Motor neuron (in vitro differentiated cells): ENCODE measurements at regions not wholly inside any gene's neighbourhood (a gene's known extent, or its start where the extent isn't known, plus 50 kb on each side); places are given as distances from the start of the nearest gene placed in this dataset.

ENCODE experiments used
- ATAC-seq, 8 experiments: fragments of 200-7000 bp; cut with Tn5 transposase; replicated peaks in 6 of 8; 2 replicates each; pipeline ENCODE4 v1.8.0; 2021; ENCODE audit warnings: mild to moderate bottlenecking in 8 of 8, moderate library complexity in 8 of 8
- H3K27ac ChIP-seq, 2 donors: fragments of 250-450 bp; sonication (Bioruptor Pico); 2 replicates each; pipeline ENCODE4 v1.9.0; 2021; ENCODE audit warnings: antibody characterized with exemption in 2 of 2, mild to moderate bottlenecking in 2 of 2, moderate library complexity in 1 of 2
- H3K4me1 ChIP-seq, 2 donors: fragments of 250-450 bp; sonication (Bioruptor Pico); replicated peaks in 1 of 2; 2 replicates each; pipeline ENCODE4 v1.6.1; 2021; ENCODE audit warnings: antibody characterized with exemption in 2 of 2, mild to moderate bottlenecking in 2 of 2, moderate library complexity in 1 of 2
- H3K4me3 ChIP-seq, 5 donors: fragments of 250-450 bp; sonication (Bioruptor Pico); 2 replicates each; pipeline ENCODE4 v1.9.0; 2021; ENCODE audit warnings: antibody characterized with exemption in 5 of 5, mild to moderate bottlenecking in 5 of 5, moderate library complexity in 4 of 5
- WGBS, 10 experiments: fragments of 450-650 bp; shearing (Covaris generic); methylation state at CpG; one replicate each; pipeline ENCODE4 v1.0.0; 2022; 5-methylcytosine and 5-hydroxymethylcytosine counted together
- in situ Hi-C, 9 experiments: fragments of 400-800 bp; cut with MboI; loops; one replicate each; pipeline ENCODE4 v1.15.0; 2021; ENCODE audit warnings: low sequenced_read_pairs in 9 of 9, low pct_unique_long_range_greater_than_20kb in 2 of 9; ENCODE audit not compliant: unreplicated experiment in 9 of 9

GRCh38 chr21:35258521-35258920 lies 209.4 kb upstream of the RUNX1 start:
- Histone ChIP-seq H3K27ac (no peak overlapping the region), H3K4me3 (no peak overlapping the region), H3K4me1 (peaks cover 6 to 13% of the 10 kb centered on the region in 2 donors)
- in situ Hi-C loops: loop anchor here in 1 of 9 experiments (25.0 kb wide), 1 partner anchor 371 kb away; no protein-coding TSS in a partner anchor
- ATAC-seq: no peak
- 79 to 97% (median 88%) methylated on average over 3 to 6 of the region's 6 CpGs; no CpG with 5 or more reads in 1 of the 10 experiments for WGBS, 10 experiments

GRCh38 chr21:35257413-35257812 lies 208.3 kb upstream of the RUNX1 start:
- Histone ChIP-seq H3K27ac (no peak overlapping the region), H3K4me1 (peaks cover 6 to 15% of the 10 kb centered on the region in 2 donors), H3K4me3 (no peak overlapping the region)
- in situ Hi-C loops: loop anchor here in 1 of 9 experiments (25.0 kb wide), 1 partner anchor 370 kb away; no protein-coding TSS in a partner anchor
- ATAC-seq: peak; percentile 36 to 74 (median 52)
- WGBS, 10 experiments: 0 to 100% (median 20%) methylated on average over 1 to 2 of the region's 2 CpGs; no CpG with 5 or more reads in 2 of the 10 experiments

- WGBS, 10 experiments: 8 to 100% (median 67%) methylated on average over 1 to 9 of the region's 10 CpGs; no CpG with 5 or more reads in 1 of the 10 experiments
- H3K4me3 ChIP-seq: no peak overlapping the region
- peak; percentile 70 to 97 (median 80) for ATAC-seq
These were observed 207.4 kb upstream of the RUNX1 start for GRCh38 chr21:35256468-35256988.

GRCh38 chr21:35254765-35255138 lies 205.7 kb upstream of the RUNX1 start:
- H3K4me3 ChIP-seq: no peak overlapping the region
- ATAC-seq: no peak
- peaks cover 6 to 15% of the 10 kb centered on the region in 2 donors for H3K4me1 ChIP-seq
- WGBS, 10 experiments: 55 to 100% (median 70%) methylated on average over 1 to 2 of the region's 2 CpGs; no CpG with 5 or more reads in 1 of the 10 experiments
- in situ Hi-C loops: loop anchor here in 1 of 9 experiments (25.0 kb wide), 1 partner anchor 367 kb away; no protein-coding TSS in a partner anchor
- no peak overlapping the region for H3K27ac ChIP-seq

More at GRCh38 chr21:35256468-35256988, 207.4 kb upstream of the RUNX1 start:
- in situ Hi-C loops: loop anchor here in 1 of 9 experiments (25.0 kb wide), 1 partner anchor 369 kb away; no protein-coding TSS in a partner anchor
- H3K4me1 ChIP-seq: peaks cover 6 to 15% of the 10 kb centered on the region in 2 donors
- H3K27ac ChIP-seq: no peak overlapping the region

- peak in 6 of 8 experiments; percentile 8 to 85 (median 78) for ATAC-seq
- peaks cover 6 to 15% of the 10 kb centered on the region in 2 donors for H3K4me1 ChIP-seq
- H3K4me3 ChIP-seq: no peak overlapping the region
- in situ Hi-C loops: loop anchor here in 1 of 9 experiments (25.0 kb wide), 1 partner anchor 367 kb away; no protein-coding TSS in a partner anchor
- WGBS, 10 experiments: 8 to 79% (median 62%) methylated on average over 2 to 12 of the region's 12 CpGs
- no peak overlapping the region for H3K27ac ChIP-seq
These were observed 205.1 kb upstream of the RUNX1 start for GRCh38 chr21:35254006-35254764.

- Histone ChIP-seq H3K27ac (no peak overlapping the region), H3K4me3 (no peak overlapping the region), H3K4me1 (peaks cover 6 to 15% of the 10 kb centered on the region in 2 donors)
- no peak for ATAC-seq
- in situ Hi-C loops: loop anchor here in 1 of 9 experiments (25.0 kb wide), 1 partner anchor 366 kb away; no protein-coding TSS in a partner anchor
- 0 to 100% (median 79%) methylated on average over 1 to 2 of the region's 2 CpGs; no CpG with 5 or more reads in 2 of the 10 experiments for WGBS, 10 experiments
These were observed 203.7 kb upstream of the RUNX1 start for GRCh38 chr21:35252831-35253230.

GRCh38 chr21:35249636-35250035 lies 200.5 kb upstream of the RUNX1 start:
- H3K4me1 ChIP-seq: peaks cover 0 to 11% of the 10 kb centered on the region in 2 donors
- WGBS, 10 experiments: 80 to 100% (median 100%) methylated on average over 1 of the region's 1 CpG; no CpG with 5 or more reads in 4 of the 10 experiments
- H3K4me3 ChIP-seq: no peak overlapping the region
- no peak for ATAC-seq
- in situ Hi-C loops: loop anchor here in 1 of 9 experiments (25.0 kb wide), 1 partner anchor 362 kb away; no protein-coding TSS in a partner anchor
- no peak overlapping the region for H3K27ac ChIP-seq

GRCh38 chr21:35245879-35246278 lies 196.8 kb upstream of the RUNX1 start:
- in situ Hi-C loops: no loop called here

GRCh38 chr21:35244514-35244913 lies 195.4 kb upstream of the RUNX1 start:
- WGBS, 10 experiments: 49 to 100% (median 81%) methylated on average over 1 to 4 of the region's 4 CpGs; no CpG with 5 or more reads in 1 of the 10 experiments
- no peak overlapping the region for H3K4me3 ChIP-seq
- no peak overlapping the region for H3K27ac ChIP-seq
- no peak for ATAC-seq
- H3K4me1 ChIP-seq: peaks cover 4 to 7% of the 10 kb centered on the region in 2 donors
- in situ Hi-C loops: no loop called here

More at GRCh38 chr21:35245879-35246278, 196.8 kb upstream of the RUNX1 start:
- WGBS, 10 experiments: 0 to 83% (median 56%) methylated on average over 1 of the region's 1 CpG; no CpG with 5 or more reads in 1 of the 10 experiments
- H3K4me1 ChIP-seq: no peaks in the 10 kb centered on the region
- no peak for ATAC-seq
- H3K27ac ChIP-seq: no peak overlapping the region
- H3K4me3 ChIP-seq: no peak overlapping the region

GRCh38 chr21:35243171-35243570 lies 194.1 kb upstream of the RUNX1 start:
- in situ Hi-C loops: no loop called here
- Histone ChIP-seq H3K4me1 (peaks cover 4 to 14% of the 10 kb centered on the region in 2 donors), H3K27ac (no peak overlapping the region), H3K4me3 (no peak overlapping the region)
- WGBS, 10 experiments: 60 to 100% (median 87%) methylated on average over 1 to 4 of the region's 4 CpGs
- no peak for ATAC-seq

GRCh38 chr21:35239811-35240219 lies 190.7 kb upstream of the RUNX1 start:
- Histone ChIP-seq H3K4me3 (peak overlapping the region in 4 of 5 donors; percentile 2 to 31 (median 21)), H3K4me1 (peaks cover 4 to 14% of the 10 kb centered on the region in 2 donors), H3K27ac (peak overlapping the region; percentile 74 to 81)
- in situ Hi-C loops: no loop called here
- WGBS, 10 experiments: 24 to 39% (median 30%) methylated on average over 2 to 6 of the region's 9 CpGs; no CpG with 5 or more reads in 6 of the 10 experiments
- ATAC-seq: peak; percentile 72 to 98 (median 97)

GRCh38 chr21:35238119-35238518 lies 189.0 kb upstream of the RUNX1 start:
- H3K27ac ChIP-seq: no peak overlapping the region
- in situ Hi-C loops: no loop called here
- WGBS, 10 experiments: 55 to 100% (median 83%) methylated on average over 1 to 2 of the region's 2 CpGs; no CpG with 5 or more reads in 1 of the 10 experiments
- H3K4me1 ChIP-seq: peaks cover 6 to 14% of the 10 kb centered on the region in 2 donors
- H3K4me3 ChIP-seq: no peak overlapping the region
- ATAC-seq: no peak

- peaks cover 13 to 22% of the 10 kb centered on the region in 2 donors for H3K4me1 ChIP-seq
- WGBS, 10 experiments: 27 to 100% (median 63%) methylated on average over 1 to 2 of the region's 2 CpGs
- ATAC-seq: no peak
- in situ Hi-C loops: no loop called here
- H3K4me3 ChIP-seq: no peak overlapping the region
- H3K27ac ChIP-seq: no peak overlapping the region
These were observed 188.2 kb upstream of the RUNX1 start for GRCh38 chr21:35237287-35237686.
